ENCODE measurements at regions not wholly inside any gene's neighbourhood (a gene's known extent, or its start where the extent isn't known, plus 50 kb on each side); places are given as distances from the start of the nearest gene placed in this dataset.

DNA sequence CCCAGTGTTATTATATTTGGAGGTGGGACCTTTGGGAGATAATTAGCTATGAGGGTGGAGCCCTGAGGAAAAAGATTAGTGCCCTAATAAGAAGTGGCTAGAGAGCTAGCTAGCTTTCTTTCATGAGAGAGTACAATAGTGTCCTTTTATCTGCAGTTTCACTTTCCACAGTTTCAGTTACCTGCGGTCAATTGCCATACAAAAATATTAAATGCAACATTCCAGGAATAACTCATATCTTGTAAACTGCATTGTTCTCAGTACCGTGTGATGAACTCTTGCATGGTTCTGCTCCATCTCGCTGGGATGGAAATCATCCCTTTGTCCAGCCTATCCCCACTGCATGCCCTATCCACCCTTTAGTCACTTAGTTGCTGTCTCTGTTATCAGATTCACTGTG is 201.6 kb downstream of the RWDD3 start:
- TF ChIP-seq CTCF (IDR thresholded peaks at IDR 0.05) (no peak), EP300 (IDR thresholded peaks at IDR 0.05) (no peak), POLR2A (IDR thresholded peaks at IDR 0.05) (no peak)
